ENCODE measurements at regions not wholly inside any gene's neighbourhood (a gene's known extent, or its start where the extent isn't known, plus 50 kb on each side); places are given as distances from the start of the nearest gene placed in this dataset.

DNA sequence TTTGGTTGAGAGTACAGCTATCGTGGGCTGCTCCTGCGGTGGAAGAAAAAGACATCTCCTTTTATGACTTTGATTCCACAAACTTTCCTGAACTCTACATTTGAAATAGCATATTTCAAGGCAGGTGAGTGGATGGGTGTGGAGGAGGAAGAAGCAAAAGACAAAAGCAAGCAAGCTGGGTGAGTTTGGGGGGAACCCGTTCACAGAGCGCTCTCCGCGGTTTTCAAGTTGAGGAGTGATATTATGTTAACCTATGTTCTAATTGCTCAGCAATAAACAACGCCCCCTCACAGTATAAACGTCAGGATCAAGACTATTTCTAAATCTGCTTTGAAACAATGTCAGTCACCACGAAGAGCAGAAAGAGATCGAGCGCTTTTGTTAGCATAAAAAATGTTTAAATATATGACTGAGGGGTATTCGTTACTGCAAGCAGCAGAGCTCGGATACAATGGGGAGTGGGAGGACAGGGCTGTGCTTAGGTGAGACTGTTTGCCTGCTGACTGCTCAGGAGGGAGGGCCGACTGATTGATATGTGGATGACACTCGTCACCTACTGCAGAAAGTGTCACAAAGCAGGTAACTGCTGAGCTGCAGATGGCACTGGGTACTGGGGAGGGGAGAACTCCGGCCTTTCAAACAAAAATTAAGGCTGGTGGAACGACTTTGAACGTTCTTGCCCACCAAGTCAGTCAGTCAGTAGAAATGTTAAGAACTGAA lies 236.5 kb downstream of the DRD1 start (continued):
- TF ChIP-seq, protein P1, sequence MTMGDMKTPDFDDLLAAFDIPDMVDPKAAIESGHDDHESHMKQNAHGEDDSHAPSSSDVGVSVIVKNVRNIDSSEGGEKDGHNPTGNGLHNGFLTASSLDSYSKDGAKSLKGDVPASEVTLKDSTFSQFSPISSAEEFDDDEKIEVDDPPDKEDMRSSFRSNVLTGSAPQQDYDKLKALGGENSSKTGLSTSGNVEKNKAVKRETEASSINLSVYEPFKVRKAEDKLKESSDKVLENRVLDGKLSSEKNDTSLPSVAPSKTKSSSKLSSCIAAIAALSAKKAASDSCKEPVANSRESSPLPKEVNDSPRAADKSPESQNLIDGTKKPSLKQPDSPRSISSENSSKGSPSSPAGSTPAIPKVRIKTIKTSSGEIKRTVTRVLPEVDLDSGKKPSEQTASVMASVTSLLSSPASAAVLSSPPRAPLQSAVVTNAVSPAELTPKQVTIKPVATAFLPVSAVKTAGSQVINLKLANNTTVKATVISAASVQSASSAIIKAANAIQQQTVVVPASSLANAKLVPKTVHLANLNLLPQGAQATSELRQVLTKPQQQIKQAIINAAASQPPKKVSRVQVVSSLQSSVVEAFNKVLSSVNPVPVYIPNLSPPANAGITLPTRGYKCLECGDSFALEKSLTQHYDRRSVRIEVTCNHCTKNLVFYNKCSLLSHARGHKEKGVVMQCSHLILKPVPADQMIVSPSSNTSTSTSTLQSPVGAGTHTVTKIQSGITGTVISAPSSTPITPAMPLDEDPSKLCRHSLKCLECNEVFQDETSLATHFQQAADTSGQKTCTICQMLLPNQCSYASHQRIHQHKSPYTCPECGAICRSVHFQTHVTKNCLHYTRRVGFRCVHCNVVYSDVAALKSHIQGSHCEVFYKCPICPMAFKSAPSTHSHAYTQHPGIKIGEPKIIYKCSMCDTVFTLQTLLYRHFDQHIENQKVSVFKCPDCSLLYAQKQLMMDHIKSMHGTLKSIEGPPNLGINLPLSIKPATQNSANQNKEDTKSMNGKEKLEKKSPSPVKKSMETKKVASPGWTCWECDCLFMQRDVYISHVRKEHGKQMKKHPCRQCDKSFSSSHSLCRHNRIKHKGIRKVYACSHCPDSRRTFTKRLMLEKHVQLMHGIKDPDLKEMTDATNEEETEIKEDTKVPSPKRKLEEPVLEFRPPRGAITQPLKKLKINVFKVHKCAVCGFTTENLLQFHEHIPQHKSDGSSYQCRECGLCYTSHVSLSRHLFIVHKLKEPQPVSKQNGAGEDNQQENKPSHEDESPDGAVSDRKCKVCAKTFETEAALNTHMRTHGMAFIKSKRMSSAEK (CRISPR knock-in tag; IDR thresholded peaks at IDR 0.05; ENCODE audit: borderline replicate concordance), result no peak
- TF ChIP-seq ESRRA (CRISPR knock-in tag; IDR thresholded peaks at IDR 0.05; ENCODE audit: borderline replicate concordance), result no peak
- TF ChIP-seq, protein P2, sequence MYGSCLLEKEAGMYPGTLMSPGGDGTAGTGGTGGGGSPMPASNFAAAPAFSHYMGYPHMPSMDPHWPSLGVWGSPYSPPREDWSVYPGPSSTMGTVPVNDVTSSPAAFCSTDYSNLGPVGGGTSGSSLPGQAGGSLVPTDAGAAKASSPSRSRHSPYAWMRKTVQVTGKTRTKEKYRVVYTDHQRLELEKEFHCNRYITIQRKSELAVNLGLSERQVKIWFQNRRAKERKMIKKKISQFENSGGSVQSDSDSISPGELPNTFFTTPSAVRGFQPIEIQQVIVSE (CRISPR knock-in tag; IDR thresholded peaks at IDR 0.05; ENCODE audit: borderline replicate concordance), result no peak

DNA sequence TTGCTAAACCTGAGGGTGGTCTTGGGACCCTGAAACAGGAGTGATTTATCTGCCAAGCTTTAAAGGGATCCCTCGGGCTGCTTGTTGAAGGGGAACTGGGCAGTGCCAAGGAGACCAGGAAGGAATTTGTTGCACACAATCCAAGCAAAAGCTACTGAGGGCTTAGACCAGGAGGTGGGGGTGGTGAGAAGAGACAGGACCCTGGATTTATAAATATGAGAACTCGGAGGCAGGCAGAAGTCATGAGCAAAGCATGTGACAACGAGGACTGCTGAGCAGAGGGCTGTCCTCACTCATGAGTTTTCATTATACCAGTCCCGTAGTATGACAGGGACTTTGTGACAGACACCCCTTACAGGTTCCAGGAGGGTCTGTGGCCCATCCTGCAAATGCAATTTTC lies 237.3 kb downstream of the DRD1 start:
- Mint-ChIP-seq H3K9me3 (0 out of 2 replicates have a peak, but pooled peaks cover 3% of the 10 kb centered on the region), H3K27me3 (ENCODE audit: low read depth) (no peaks in the 10 kb centered on the region; the same call in none of the 2 replicates), H3K4me1 (peaks cover 6% of the 10 kb centered on the region), H3K4me3 (no peak overlapping the region), H3K27ac (no peak overlapping the region), H3K36me3 (no peaks in the 10 kb centered on the region)
- ChIA-PET CTCF (no interaction called here), POLR2A (no interaction called here)
- DNase-seq (ENCODE audit: low spot score) (no peak), ATAC-seq (no peak)
- TF ChIP-seq, protein P3, sequence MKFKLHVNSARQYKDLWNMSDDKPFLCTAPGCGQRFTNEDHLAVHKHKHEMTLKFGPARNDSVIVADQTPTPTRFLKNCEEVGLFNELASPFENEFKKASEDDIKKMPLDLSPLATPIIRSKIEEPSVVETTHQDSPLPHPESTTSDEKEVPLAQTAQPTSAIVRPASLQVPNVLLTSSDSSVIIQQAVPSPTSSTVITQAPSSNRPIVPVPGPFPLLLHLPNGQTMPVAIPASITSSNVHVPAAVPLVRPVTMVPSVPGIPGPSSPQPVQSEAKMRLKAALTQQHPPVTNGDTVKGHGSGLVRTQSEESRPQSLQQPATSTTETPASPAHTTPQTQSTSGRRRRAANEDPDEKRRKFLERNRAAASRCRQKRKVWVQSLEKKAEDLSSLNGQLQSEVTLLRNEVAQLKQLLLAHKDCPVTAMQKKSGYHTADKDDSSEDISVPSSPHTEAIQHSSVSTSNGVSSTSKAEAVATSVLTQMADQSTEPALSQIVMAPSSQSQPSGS (CRISPR knock-in tag; IDR thresholded peaks at IDR 0.05; ENCODE audit: borderline replicate concordance, low read depth), result no peak

DNA sequence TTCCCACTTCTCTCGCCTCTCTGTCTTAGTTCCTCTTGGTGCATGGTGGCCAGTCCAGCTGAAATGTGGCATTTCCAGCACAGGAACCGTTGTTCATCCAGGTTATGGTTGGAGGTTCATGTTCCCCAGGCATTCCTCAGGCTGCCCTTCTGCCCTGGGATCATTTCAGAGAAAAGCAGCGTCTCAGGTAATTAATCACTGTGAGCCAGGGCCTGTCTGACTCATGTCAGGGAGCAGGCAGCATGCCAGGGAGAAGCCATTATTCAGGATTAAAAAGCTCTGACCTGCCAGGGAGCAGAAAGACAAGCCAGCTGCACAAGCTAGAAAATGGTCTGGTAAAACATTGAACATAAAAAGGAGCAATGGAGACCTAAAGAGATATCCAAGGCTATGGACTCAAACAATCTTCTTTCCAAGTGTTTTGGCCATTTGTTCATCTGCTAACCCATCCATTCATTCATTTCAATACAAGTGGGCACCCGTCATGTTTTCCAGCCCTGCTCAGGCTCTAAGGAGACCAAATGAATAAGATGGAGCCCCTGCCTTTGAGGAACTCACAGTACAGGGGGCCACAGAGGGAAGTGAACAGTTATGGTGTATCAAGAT lies 241.4 kb downstream of the DRD1 start:
- Mint-ChIP-seq H3K4me1 (peaks cover 6% of the 10 kb centered on the region), H3K27ac (no peak overlapping the region), H3K9me3 (no peaks in the 10 kb centered on the region), H3K36me3 (no peaks in the 10 kb centered on the region), H3K27me3 (ENCODE audit: low read depth) (no peaks in the 10 kb centered on the region; the same call in none of the 2 replicates), H3K4me3 (no peak overlapping the region)
- no peak for ATAC-seq
- CTCF ChIA-PET, result no interaction called here
- no peak for DNase-seq (ENCODE audit: low spot score)
- POLR2A ChIA-PET, result no interaction called here
- TF ChIP-seq, protein P1 (CRISPR knock-in tag; IDR thresholded peaks at IDR 0.05; ENCODE audit: borderline replicate concordance), result no peak
- TF ChIP-seq GTF2I (CRISPR knock-in tag; conservative IDR thresholded peaks at IDR 0.05) (no peak), MYBL2 (CRISPR knock-in tag; IDR thresholded peaks at IDR 0.05) (no peak), EMX1 (CRISPR knock-in tag; IDR thresholded peaks at IDR 0.05) (no peak), GABPB1 (CRISPR knock-in tag; IDR thresholded peaks at IDR 0.05) (no peak), ZBTB21 (CRISPR knock-in tag; IDR thresholded peaks at IDR 0.05; ENCODE audit: borderline replicate concordance) (no peak), ZNF671 (CRISPR knock-in tag; IDR thresholded peaks at IDR 0.05) (no peak), MXD4 (CRISPR knock-in tag; IDR thresholded peaks at IDR 0.05; ENCODE audit: borderline replicate concordance) (no peak)
- TF ChIP-seq, protein P4, sequence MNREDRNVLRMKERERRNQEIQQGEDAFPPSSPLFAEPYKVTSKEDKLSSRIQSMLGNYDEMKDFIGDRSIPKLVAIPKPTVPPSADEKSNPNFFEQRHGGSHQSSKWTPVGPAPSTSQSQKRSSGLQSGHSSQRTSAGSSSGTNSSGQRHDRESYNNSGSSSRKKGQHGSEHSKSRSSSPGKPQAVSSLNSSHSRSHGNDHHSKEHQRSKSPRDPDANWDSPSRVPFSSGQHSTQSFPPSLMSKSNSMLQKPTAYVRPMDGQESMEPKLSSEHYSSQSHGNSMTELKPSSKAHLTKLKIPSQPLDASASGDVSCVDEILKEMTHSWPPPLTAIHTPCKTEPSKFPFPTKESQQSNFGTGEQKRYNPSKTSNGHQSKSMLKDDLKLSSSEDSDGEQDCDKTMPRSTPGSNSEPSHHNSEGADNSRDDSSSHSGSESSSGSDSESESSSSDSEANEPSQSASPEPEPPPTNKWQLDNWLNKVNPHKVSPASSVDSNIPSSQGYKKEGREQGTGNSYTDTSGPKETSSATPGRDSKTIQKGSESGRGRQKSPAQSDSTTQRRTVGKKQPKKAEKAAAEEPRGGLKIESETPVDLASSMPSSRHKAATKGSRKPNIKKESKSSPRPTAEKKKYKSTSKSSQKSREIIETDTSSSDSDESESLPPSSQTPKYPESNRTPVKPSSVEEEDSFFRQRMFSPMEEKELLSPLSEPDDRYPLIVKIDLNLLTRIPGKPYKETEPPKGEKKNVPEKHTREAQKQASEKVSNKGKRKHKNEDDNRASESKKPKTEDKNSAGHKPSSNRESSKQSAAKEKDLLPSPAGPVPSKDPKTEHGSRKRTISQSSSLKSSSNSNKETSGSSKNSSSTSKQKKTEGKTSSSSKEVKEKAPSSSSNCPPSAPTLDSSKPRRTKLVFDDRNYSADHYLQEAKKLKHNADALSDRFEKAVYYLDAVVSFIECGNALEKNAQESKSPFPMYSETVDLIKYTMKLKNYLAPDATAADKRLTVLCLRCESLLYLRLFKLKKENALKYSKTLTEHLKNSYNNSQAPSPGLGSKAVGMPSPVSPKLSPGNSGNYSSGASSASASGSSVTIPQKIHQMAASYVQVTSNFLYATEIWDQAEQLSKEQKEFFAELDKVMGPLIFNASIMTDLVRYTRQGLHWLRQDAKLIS (CRISPR knock-in tag; IDR thresholded peaks at IDR 0.05; ENCODE audit: borderline replicate concordance), result no peak
- TF ChIP-seq, protein P5, sequence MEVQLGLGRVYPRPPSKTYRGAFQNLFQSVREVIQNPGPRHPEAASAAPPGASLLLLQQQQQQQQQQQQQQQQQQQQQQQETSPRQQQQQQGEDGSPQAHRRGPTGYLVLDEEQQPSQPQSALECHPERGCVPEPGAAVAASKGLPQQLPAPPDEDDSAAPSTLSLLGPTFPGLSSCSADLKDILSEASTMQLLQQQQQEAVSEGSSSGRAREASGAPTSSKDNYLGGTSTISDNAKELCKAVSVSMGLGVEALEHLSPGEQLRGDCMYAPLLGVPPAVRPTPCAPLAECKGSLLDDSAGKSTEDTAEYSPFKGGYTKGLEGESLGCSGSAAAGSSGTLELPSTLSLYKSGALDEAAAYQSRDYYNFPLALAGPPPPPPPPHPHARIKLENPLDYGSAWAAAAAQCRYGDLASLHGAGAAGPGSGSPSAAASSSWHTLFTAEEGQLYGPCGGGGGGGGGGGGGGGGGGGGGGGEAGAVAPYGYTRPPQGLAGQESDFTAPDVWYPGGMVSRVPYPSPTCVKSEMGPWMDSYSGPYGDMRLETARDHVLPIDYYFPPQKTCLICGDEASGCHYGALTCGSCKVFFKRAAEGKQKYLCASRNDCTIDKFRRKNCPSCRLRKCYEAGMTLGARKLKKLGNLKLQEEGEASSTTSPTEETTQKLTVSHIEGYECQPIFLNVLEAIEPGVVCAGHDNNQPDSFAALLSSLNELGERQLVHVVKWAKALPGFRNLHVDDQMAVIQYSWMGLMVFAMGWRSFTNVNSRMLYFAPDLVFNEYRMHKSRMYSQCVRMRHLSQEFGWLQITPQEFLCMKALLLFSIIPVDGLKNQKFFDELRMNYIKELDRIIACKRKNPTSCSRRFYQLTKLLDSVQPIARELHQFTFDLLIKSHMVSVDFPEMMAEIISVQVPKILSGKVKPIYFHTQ (CRISPR knock-in tag; IDR thresholded peaks at IDR 0.05), result no peak

All from WTC11 (cell line).